ENCODE measurements at regions not wholly inside any gene's neighbourhood (a gene's known extent, or its start where the extent isn't known, plus 50 kb on each side); places are given as distances from the start of the nearest gene placed in this dataset.
"Not testable (repeated sequence)": the region's sequence is repeated elsewhere in the genome, so short reads cannot be mapped to it uniquely, and the experiment has no call there.

GRCh38 chr11:47928426-47928825 lies 51.9 kb upstream of the PTPRJ start:
- DNase-seq (ENCODE audit: low spot score) (no peak), FAIRE-seq (no peak)

GRCh38 chr11:47924184-47924691 lies 56.1 kb upstream of the PTPRJ start:
- FAIRE-seq, result no peak
- peak; percentile 68 for DNase-seq (ENCODE audit: low spot score)

GRCh38 chr11:47923667-47924066 lies 56.7 kb upstream of the PTPRJ start:
- FAIRE-seq (no peak), DNase-seq (ENCODE audit: low spot score) (no peak)

GRCh38 chr11:47921080-47921555 lies 59.2 kb upstream of the PTPRJ start:
- not testable (repeated sequence) for FAIRE-seq; DNase-seq (ENCODE audit: low spot score)

- DNase-seq (ENCODE audit: low spot score) (peak; percentile 82), FAIRE-seq (no peak)
Observed at GRCh38 chr11:47918882-47919495, 61.4 kb upstream of the PTPRJ start.

- no peak for FAIRE-seq
- no peak for DNase-seq (ENCODE audit: low spot score)
Observed at GRCh38 chr11:47918370-47918690, 62.0 kb upstream of the PTPRJ start.

GRCh38 chr11:47917599-47918369 lies 62.6 kb upstream of the PTPRJ start:
- peak; percentile 63 for DNase-seq (ENCODE audit: low spot score)

GRCh38 chr11:47916361-47916841 lies 64.0 kb upstream of the PTPRJ start:
- FAIRE-seq, result no peak
- no peak for DNase-seq (ENCODE audit: low spot score)

More at GRCh38 chr11:47917599-47918369, 62.6 kb upstream of the PTPRJ start:
- no peak for FAIRE-seq

GRCh38 chr11:47915783-47916182 lies 64.6 kb upstream of the PTPRJ start:
- DNase-seq (ENCODE audit: low spot score) (no peak), FAIRE-seq (no peak)

GRCh38 chr11:47915374-47915773 lies 65.0 kb upstream of the PTPRJ start:
- FAIRE-seq, result no peak
- no peak for DNase-seq (ENCODE audit: low spot score)

- no peak for FAIRE-seq
- DNase-seq (ENCODE audit: low spot score), result no peak
Observed at GRCh38 chr11:47914743-47915142, 65.6 kb upstream of the PTPRJ start.

- FAIRE-seq (no peak), DNase-seq (ENCODE audit: low spot score) (no peak)
Observed at GRCh38 chr11:47913529-47914244, 65.5 kb upstream of the NUP160 start.

- FAIRE-seq (no peak), DNase-seq (ENCODE audit: low spot score) (no peak)
Observed at GRCh38 chr11:47912843-47913437, 64.8 kb upstream of the NUP160 start.

GRCh38 chr11:47911149-47911548 lies 63.0 kb upstream of the NUP160 start:
- FAIRE-seq (no peak), DNase-seq (ENCODE audit: low spot score) (no peak)

GRCh38 chr11:47908198-47908597 lies 60.0 kb upstream of the NUP160 start:
- FAIRE-seq (no peak), DNase-seq (ENCODE audit: low spot score) (no peak)

GRCh38 chr11:47907499-47907898 lies 59.3 kb upstream of the NUP160 start:
- FAIRE-seq, result no peak
- no peak for DNase-seq (ENCODE audit: low spot score)

GRCh38 chr11:47906066-47906465 lies 57.9 kb upstream of the NUP160 start:
- no peak for FAIRE-seq
- no peak for DNase-seq (ENCODE audit: low spot score)

GRCh38 chr11:47905358-47906059 lies 57.4 kb upstream of the NUP160 start:
- peak; percentile 81 for DNase-seq (ENCODE audit: low spot score)
- FAIRE-seq, result no peak

GRCh38 chr11:47904808-47905207 lies 56.7 kb upstream of the NUP160 start:
- no peak for FAIRE-seq
- no peak for DNase-seq (ENCODE audit: low spot score)

GRCh38 chr11:47904048-47904447 lies 55.9 kb upstream of the NUP160 start:
- FAIRE-seq, result no peak
- no peak for DNase-seq (ENCODE audit: low spot score)

GRCh38 chr11:47899801-47900200 lies 51.7 kb upstream of the NUP160 start:
- no peak for FAIRE-seq
- DNase-seq (ENCODE audit: low spot score), result no peak

Data from urothelium cell line (cell line).